K562 (cell line): ENCODE measurements at regions not wholly inside any gene's neighbourhood (a gene's known extent, or its start where the extent isn't known, plus 50 kb on each side); places are given as distances from the start of the nearest gene placed in this dataset.

Source experiments
- CTCF ChIP-seq, 3 experiments: IDR thresholded peaks in 2 of 3; conservative IDR thresholded peaks in 1 of 3; 2 replicates each; pipeline ENCODE4 v1.5.1; 2011 to 2012; ENCODE audit warnings: low read length in 3 of 3, mild to moderate bottlenecking in 3 of 3, control low read depth in 2 of 3, improper control_type of control experiment in 1 of 3, inconsistent platforms in 1 of 3, low read depth in 1 of 3, mixed read lengths in 1 of 3, moderate library complexity in 1 of 3; ENCODE audit not compliant: insufficient read depth in 2 of 3
- KDM4B ChIP-seq, 2 experiments: fragments of 450-650 bp in 1 of 2; sonication (generic) in 1 of 2; IDR thresholded peaks; 2 replicates each; pipeline ENCODE4 v1.6.1; 2016 to 2017; ENCODE audit warnings: borderline replicate concordance in 2 of 2, antibody characterized with exemption in 1 of 2, low read depth in 1 of 2, mild to moderate bottlenecking in 1 of 2
- NCOA6 ChIP-seq: fragments of 450-650 bp; IDR thresholded peaks from 2 replicates; pipeline ENCODE4 v1.6.1; 2017; ENCODE audit warnings: mild to moderate bottlenecking
- NR2F6 ChIP-seq: fragments of 450-650 bp; formaldehyde crosslinking; IDR thresholded peaks from 2 replicates; pipeline ENCODE4 v1.4.0; 2020; ENCODE audit warnings: mild to moderate bottlenecking
- SREBF2 ChIP-seq: sonication (generic); formaldehyde crosslinking; IDR thresholded peaks from 2 replicates; pipeline ENCODE4 v1.4.0; 2020; ENCODE audit warnings: mild to moderate bottlenecking, missing genetic modification reagents
- YY1 ChIP-seq, 3 experiments: IDR thresholded peaks; 2 replicates each; pipeline ENCODE4 v1.6.1; 2011; ENCODE audit warnings: low read length in 2 of 3, mild to moderate bottlenecking in 2 of 3, moderate library complexity in 2 of 3, borderline replicate concordance in 1 of 3, control low read depth in 1 of 3, low read depth in 1 of 3; ENCODE audit not compliant: insufficient read depth in 3 of 3, insufficient replicate concordance in 2 of 3, control insufficient read depth in 1 of 3, insufficient read length in 1 of 3; ENCODE audit errors: extremely low read depth in 1 of 3
- ZNF384 ChIP-seq: IDR thresholded peaks from 2 replicates; pipeline ENCODE4 v1.6.1; 2012; ENCODE audit warnings: low read depth, low read length, improper control_type of control experiment
- ZNF518B ChIP-seq: fragments of 250-450 bp; sonication (Bioruptor Pico); IDR thresholded peaks from 2 replicates; pipeline ENCODE4 v1.5.0; 2021; ENCODE audit warnings: mild to moderate bottlenecking, moderate library complexity

- no peak for TF ChIP-seq YY1 (IDR thresholded peaks at IDR 0.05; ENCODE audit: borderline replicate concordance in 1 of 3, control insufficient read depth in 1 of 3, extremely low read depth in 1 of 3, insufficient read depth in 3 of 3, insufficient read length in 1 of 3, insufficient replicate concordance in 2 of 3, low read depth in 1 of 3, low read length in 2 of 3)
- no peak for TF ChIP-seq SREBF2
- TF ChIP-seq CTCF (IDR thresholded peaks at IDR 0.05 in 2 of 3, conservative IDR thresholded peaks at IDR 0.05 in 1 of 3; ENCODE audit: insufficient read depth in 2 of 3, low read depth in 1 of 3, low read length in 3 of 3), result no peak
- no peak for TF ChIP-seq NCOA6
- no peak for TF ChIP-seq KDM4B (IDR thresholded peaks at IDR 0.05; ENCODE audit: borderline replicate concordance in 2 of 2, low read depth in 1 of 2)
- no peak for TF ChIP-seq NR2F6 (CRISPR knock-in tag)
- TF ChIP-seq ZNF384, result no peak
- TF ChIP-seq ZNF518B (CRISPR knock-in tag), result no peak
Observed at GRCh38 chr10:53109320-53109719, 336.7 kb upstream of the MBL2 start.
